HCT116 (cell line): ENCODE measurements at regions not wholly inside any gene's neighbourhood (a gene's known extent, or its start where the extent isn't known, plus 50 kb on each side); places are given as distances from the start of the nearest gene placed in this dataset.
"Not testable (repeated sequence)": the region's sequence is repeated elsewhere in the genome, so short reads cannot be mapped to it uniquely, and the experiment has no call there.

Experiments
- ATAC-seq: fragments of 200-7000 bp; cut with Tn5 transposase; 2 replicates; pipeline ENCODE4 v1.9.1; 2020; ENCODE audit warnings: mild to moderate bottlenecking, moderate library complexity
- BruUV-seq: library from RNA; stranded (reverse); fragments of 400-500 nt; replicated peaks from 2 replicates; lab custom pipeline; 2021; lab: Mats Ljungman, UMichigan
- CTCF ChIA-PET: fragments of 300-600 bp; sonication (Branson Sonifier 250); formaldehyde crosslinking; loops from one replicate; lab custom pipeline; 2021; ENCODE audit warnings: antibody characterized with exemption; lab: Charles Lee
- POLR2A ChIA-PET: fragments of 300-600, 350-600 bp; sonication (Branson Sonifier 250); formaldehyde crosslinking; loops from one replicate; lab custom pipeline; 2021; ENCODE audit warnings: antibody characterized with exemption; lab: Charles Lee
- RAD21 ChIA-PET, 2 experiments: fragments of 300-600 bp; sonication (Branson Sonifier 250); formaldehyde crosslinking; loops; one replicate each; lab custom pipeline; 2023; ENCODE audit warnings: low total read pairs in 2 of 2; ENCODE audit not compliant: uncharacterized antibody in 2 of 2, unreplicated experiment in 2 of 2, low non-redundant PET in 1 of 2; lab: Charles Lee
- DNase-seq: peaks from one replicate; pipeline ENCODE4 v3.0.0-alpha.2; 2010; ENCODE audit warnings: low read depth, low spot score
- H2AFZ ChIP-seq: fragments of 200-600 bp; shearing (Covaris generic), sonication (generic); 2 replicates; pipeline ENCODE4 v1.6.1; 2017; ENCODE audit warnings: low read depth, mixed run types, mixed read lengths, antibody characterized with exemption, low read length; ENCODE audit not compliant: poor library complexity, severe bottlenecking
- H3K27ac ChIP-seq: 2 replicates; pipeline ENCODE4 v1.5.1; 2012; ENCODE audit warnings: low read depth, low read length
- H3K27me3 ChIP-seq: fragments of 200-600 bp; sonication (generic); 2 replicates; pipeline ENCODE4 v1.6.1; 2016; ENCODE audit warnings: mixed run types, low read length, mixed read lengths; ENCODE audit not compliant: insufficient read depth
- H3K36me3 ChIP-seq, 2 experiments: fragments of 200-500 bp in 1 of 2; fragments of 200-600 bp in 1 of 2; sonication (Bioruptor generic) in 1 of 2; sonication (generic) in 1 of 2; 2 replicates each; pipeline versions ENCODE4 v1.5.1 to v1.6.1; 2014 to 2016; ENCODE audit warnings: low read length in 2 of 2, inconsistent platforms in 1 of 2, mixed read lengths in 1 of 2, mixed run types in 1 of 2; ENCODE audit not compliant: insufficient read depth in 2 of 2, control insufficient read depth in 1 of 2
- H3K4me1 ChIP-seq, 2 experiments: fragments of 200-600 bp in 1 of 2; sonication (generic) in 1 of 2; 2 replicates each; pipeline versions ENCODE4 v1.5.1 to v1.6.1; 2012 to 2017; ENCODE audit warnings: low read length in 2 of 2, inconsistent platforms in 1 of 2, mild to moderate bottlenecking in 1 of 2, mixed read lengths in 1 of 2, mixed run types in 1 of 2, moderate library complexity in 1 of 2; ENCODE audit not compliant: insufficient read depth in 2 of 2, control insufficient read depth in 1 of 2
- H3K4me2 ChIP-seq: fragments of 200-600 bp; sonication (generic); 2 replicates; pipeline ENCODE4 v1.6.1; 2017; ENCODE audit warnings: mixed run types, low read length, mixed read lengths
- H3K4me3 ChIP-seq, 2 experiments: fragments of 200-600 bp in 1 of 2; sonication (generic) in 1 of 2; replicated peaks in 1 of 2; 2 replicates each; pipeline ENCODE4 v1.5.1; 2011 to 2016; ENCODE audit warnings: low read length in 2 of 2, control low read depth in 1 of 2, low read depth in 1 of 2, mild to moderate bottlenecking in 1 of 2, mixed read lengths in 1 of 2, mixed run types in 1 of 2
- H3K79me2 ChIP-seq: fragments of 200-600 bp; sonication (generic); 2 replicates; pipeline ENCODE4 v1.6.1; 2017; ENCODE audit warnings: mild to moderate bottlenecking, mixed run types, low read length, moderate library complexity, mixed read lengths; ENCODE audit not compliant: insufficient read depth
- H3K9ac ChIP-seq: fragments of 200-600 bp; sonication (generic); 2 replicates; pipeline ENCODE4 v1.6.1; 2016; ENCODE audit warnings: low read length, mixed read lengths
- H3K9me2 ChIP-seq: fragments of 200-600 bp; sonication (generic), shearing (Covaris generic); 2 replicates; pipeline ENCODE4 v1.6.1; 2017; ENCODE audit warnings: mixed run types, mild to moderate bottlenecking, moderate library complexity; ENCODE audit not compliant: insufficient read depth
- H3K9me3 ChIP-seq, 2 experiments: fragments of 200-500 bp in 1 of 2; fragments of 200-600 bp in 1 of 2; sonication (Bioruptor generic) in 1 of 2; sonication (generic) in 1 of 2; 2 replicates each; pipeline ENCODE4 v1.6.1; 2014 to 2017; ENCODE audit warnings: low read length in 2 of 2, mixed read lengths in 2 of 2, inconsistent platforms in 1 of 2, low read depth in 1 of 2, mild to moderate bottlenecking in 1 of 2, mixed run types in 1 of 2, moderate library complexity in 1 of 2; ENCODE audit not compliant: control insufficient read depth in 1 of 2, insufficient read depth in 1 of 2
- H4K20me1 ChIP-seq: fragments of 200-600 bp; sonication (generic), shearing (Covaris generic); 2 replicates; pipeline ENCODE4 v1.6.1; 2017; ENCODE audit warnings: mixed run types, mild to moderate bottlenecking, moderate library complexity; ENCODE audit not compliant: insufficient read depth
- EZH2phosphoT487 ChIP-seq: fragments of 200-600 bp; IDR thresholded peaks from 2 replicates; pipeline ENCODE4 v1.6.1; 2018; ENCODE audit warnings: antibody characterized with exemption, borderline replicate concordance
- JUND ChIP-seq: IDR thresholded peaks from 2 replicates; pipeline ENCODE4 v1.6.1; 2012
- MAX ChIP-seq: IDR thresholded peaks from 2 replicates; pipeline ENCODE4 v1.6.1; 2012
- POLR2AphosphoS5 ChIP-seq: IDR thresholded peaks from 2 replicates; pipeline ENCODE4 v1.6.1; 2011; ENCODE audit warnings: mild to moderate bottlenecking, low read depth, low read length, moderate library complexity
- SP1 ChIP-seq: IDR thresholded peaks from 2 replicates; pipeline ENCODE4 v1.6.1; 2012; ENCODE audit warnings: low read depth
- ZBTB33 ChIP-seq: IDR thresholded peaks from 2 replicates; pipeline ENCODE4 v1.6.1; 2011; ENCODE audit warnings: mild to moderate bottlenecking, low read length, moderate library complexity; ENCODE audit not compliant: insufficient replicate concordance; ENCODE audit errors: extremely low read depth
- ZFX ChIP-seq: fragments of 450-650 bp; IDR thresholded peaks from 2 replicates; pipeline ENCODE4 v1.6.1; 2017
- ZNF274 ChIP-seq: fragments of 200-500 bp; sonication (Bioruptor generic); IDR thresholded peaks from 2 replicates; pipeline ENCODE4 v1.6.1; 2014; ENCODE audit warnings: mild to moderate bottlenecking, low read depth, low read length, inconsistent platforms
- intact Hi-C: fragments of 100-400 bp; cut with micrococcal nuclease; formaldehyde crosslinking; loops from 2 replicates; pipeline ENCODE4 v1.10.0; 2022

GRCh38 chr4:66943112-66943511 is 602.2 kb downstream of the CENPC start (continued):
- TF ChIP-seq ZBTB33 (no peak), ZFX (no peak)

GRCh38 chr4:66931981-66932380 is 613.3 kb downstream of the CENPC start:
- peaks cover 0 to 16% of the 10 kb centered on the region in 2 experiments; a peak in 3 of 4 replicates for H3K9me3 ChIP-seq
- CTCF ChIA-PET, H3K4me1 ChIP-seq, BruUV-seq, H3K27me3 ChIP-seq, ATAC-seq, H3K36me3 ChIP-seq, RAD21 ChIA-PET, H3K4me2 ChIP-seq, H3K27ac ChIP-seq, H3K9ac ChIP-seq, DNase-seq, POLR2A ChIA-PET, H3K4me3 ChIP-seq, H4K20me1 ChIP-seq, H3K79me2 ChIP-seq, H3K9me2 ChIP-seq, H2AFZ ChIP-seq, intact Hi-C loops: not testable (repeated sequence)

- Histone ChIP-seq H3K4me3 (no peak overlapping the region), H3K79me2 (no peaks in the 10 kb centered on the region)
- TF ChIP-seq POLR2AphosphoS5: no peak
- TF ChIP-seq EZH2phosphoT487: no peak
- TF ChIP-seq SP1: no peak
- no peak for TF ChIP-seq MAX
- TF ChIP-seq ZNF274: no peak
- no peak for TF ChIP-seq ZFX
- no peak for TF ChIP-seq JUND
- TF ChIP-seq, all 23 proteins: peak for 0
- Histone ChIP-seq H3K36me3 (no peaks in the 10 kb centered on the region), H3K9me2 (no peaks in the 10 kb centered on the region), H3K27me3 (no peaks in the 10 kb centered on the region), H3K27ac (no peak overlapping the region), H3K9me3 (peaks cover 0 to 14% of the 10 kb centered on the region in 2 experiments; a peak in 3 of 4 replicates), H3K4me2 (no peak overlapping the region), H2AFZ (no peak overlapping the region), H3K4me1 (no peaks in the 10 kb centered on the region), H3K9ac (no peak overlapping the region), H4K20me1 (no peaks in the 10 kb centered on the region)
- RAD21 ChIA-PET: no interaction called here
- CTCF ChIA-PET: no interaction called here
- ATAC-seq: no peak
- BruUV-seq: no TSS peak
- DNase-seq: no peak
- intact Hi-C loops: no loop called here
- POLR2A ChIA-PET: no interaction called here
Measured at GRCh38 chr4:66930206-66930605, 615.1 kb downstream of the CENPC start.
